Loucy (cell line): ENCODE measurements at regions not wholly inside any gene's neighbourhood (a gene's known extent, or its start where the extent isn't known, plus 50 kb on each side); places are given as distances from the start of the nearest gene placed in this dataset.

Experiments
- H2AFZ ChIP-seq: fragments of 200-600 bp; sonication (generic); 2 replicates; pipeline ENCODE4 v1.6.0; 2016; ENCODE audit warnings: antibody characterized with exemption, mild to moderate bottlenecking, low read length, moderate library complexity
- H3F3A ChIP-seq: fragments of 200-600 bp; 2 replicates; pipeline ENCODE4 v1.6.0; 2016; ENCODE audit warnings: antibody characterized with exemption, low read depth, mild to moderate bottlenecking
- H3K27me3 ChIP-seq: fragments of 200-600 bp; sonication (generic); 2 replicates; pipeline ENCODE4 v1.6.1; 2014; ENCODE audit warnings: low read length, mild to moderate bottlenecking; ENCODE audit not compliant: insufficient read depth, poor library complexity, severe bottlenecking
- H3K36me3 ChIP-seq: fragments of 200-600 bp; sonication (generic); 2 replicates; pipeline ENCODE4 v1.6.1; 2016; ENCODE audit warnings: low read length; ENCODE audit not compliant: insufficient read depth
- H3K4me1 ChIP-seq: fragments of 200-600 bp; sonication (generic); 2 replicates; pipeline ENCODE4 v1.5.1; 2014; ENCODE audit warnings: low read length, mild to moderate bottlenecking; ENCODE audit not compliant: insufficient read depth, poor library complexity, severe bottlenecking
- H3K4me2 ChIP-seq: fragments of 200-600 bp; sonication (generic); 2 replicates; pipeline ENCODE4 v1.6.0; 2014; ENCODE audit warnings: antibody characterized with exemption, low read length, low read depth, mild to moderate bottlenecking; ENCODE audit not compliant: poor library complexity, severe bottlenecking
- H3K4me3 ChIP-seq: fragments of 200-600 bp; sonication (generic); 2 replicates; pipeline ENCODE4 v1.5.1; 2014; ENCODE audit warnings: low read length, mild to moderate bottlenecking, mixed read lengths; ENCODE audit not compliant: poor library complexity, severe bottlenecking
- H3K79me2 ChIP-seq: fragments of 200-600 bp; sonication (generic); 2 replicates; pipeline ENCODE4 v1.6.1; 2014; ENCODE audit warnings: low read length; ENCODE audit not compliant: insufficient read depth
- H3K9ac ChIP-seq: fragments of 200-600 bp; sonication (generic); 2 replicates; pipeline ENCODE4 v1.6.0; 2014; ENCODE audit warnings: mild to moderate bottlenecking, low read depth, low read length, moderate library complexity; ENCODE audit not compliant: poor library complexity, severe bottlenecking
- H3K9me2 ChIP-seq: fragments of 200-600 bp; sonication (generic); replicated peaks from 2 replicates; pipeline ENCODE4 v1.6.1; 2016; ENCODE audit warnings: low read depth, low read length, mixed read lengths
- H3K9me3 ChIP-seq: fragments of 200-600 bp; sonication (generic); 2 replicates; pipeline ENCODE4 v1.6.1; 2014; ENCODE audit warnings: mild to moderate bottlenecking, antibody characterized with exemption, low read length, low read depth; ENCODE audit not compliant: insufficient read depth
- H4K20me1 ChIP-seq: fragments of 200-600 bp; sonication (generic); 2 replicates; pipeline ENCODE4 v1.6.0; 2014; ENCODE audit warnings: antibody characterized with exemption, low read length, mild to moderate bottlenecking; ENCODE audit not compliant: insufficient read depth, poor library complexity, severe bottlenecking
- CTCF ChIP-seq: fragments of 200-600 bp; sonication (generic); conservative IDR thresholded peaks from 2 replicates; pipeline ENCODE4 v1.5.1; 2014; ENCODE audit warnings: mild to moderate bottlenecking, antibody characterized with exemption, low read length
- EZH2phosphoT487 ChIP-seq: fragments of 200-600 bp; IDR thresholded peaks from 2 replicates; pipeline ENCODE4 v1.6.1; 2018; ENCODE audit warnings: antibody characterized with exemption, mild to moderate bottlenecking, moderate library complexity, borderline replicate concordance

DNA sequence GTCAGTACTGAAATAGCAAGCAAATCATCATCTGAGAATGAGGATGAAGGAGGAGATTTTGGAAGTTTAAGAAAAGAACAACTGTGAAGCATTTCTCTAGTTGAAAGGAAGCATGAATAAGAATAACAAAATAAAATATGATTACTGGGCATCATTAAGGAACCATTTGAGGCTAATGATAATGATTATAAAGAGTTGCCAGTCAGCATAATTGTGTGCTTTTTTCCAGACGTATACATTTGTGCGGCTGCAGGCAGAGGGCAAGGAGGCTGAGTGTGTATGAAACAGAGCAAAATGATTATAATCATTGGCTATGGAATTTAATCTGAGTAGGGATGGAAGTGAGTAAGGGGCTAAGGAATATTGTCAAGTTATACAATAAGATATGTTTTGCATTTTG is 218.7 kb upstream of the FUT9 start:
- H3K79me2 ChIP-seq: no peaks in the 10 kb centered on the region
- no peak overlapping the region for H3K9ac ChIP-seq
- no peaks in the 10 kb centered on the region for H3K4me1 ChIP-seq
- no peaks in the 10 kb centered on the region for H3K36me3 ChIP-seq
- no peaks in the 10 kb centered on the region for H3K9me3 ChIP-seq
- H3K4me3 ChIP-seq: no peak overlapping the region
- H3F3A ChIP-seq: no peaks in the 10 kb centered on the region
- no peak overlapping the region for H2AFZ ChIP-seq
- H3K4me2 ChIP-seq: no peak overlapping the region
- H4K20me1 ChIP-seq: no peaks in the 10 kb centered on the region
- H3K27me3 ChIP-seq: no peaks in the 10 kb centered on the region
- H3K9me2 ChIP-seq: no peaks in the 10 kb centered on the region
- TF ChIP-seq EZH2phosphoT487 (no peak), CTCF (no peak)

DNA sequence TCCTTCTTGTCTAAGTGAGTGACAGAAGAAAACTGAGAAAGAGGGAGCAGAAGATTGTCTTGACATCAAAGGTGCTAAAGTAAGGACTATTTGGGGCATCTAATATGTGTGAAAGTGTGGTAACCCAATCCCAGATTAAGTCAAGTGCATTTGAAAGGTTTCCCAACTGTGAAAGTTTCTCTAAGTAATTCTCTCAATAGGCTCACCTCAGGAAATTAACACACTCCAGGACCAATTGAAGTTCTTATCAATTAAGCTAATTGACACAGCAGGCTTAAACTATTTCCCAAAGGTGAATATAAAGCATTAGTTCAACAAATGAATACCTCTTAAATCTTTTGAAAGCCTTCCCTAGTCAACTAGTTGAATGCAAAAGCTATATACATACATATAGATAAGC is 212.8 kb upstream of the FUT9 start:
- H3K4me1 ChIP-seq: no peaks in the 10 kb centered on the region

GRCh38 chr6:95803889-95804288 is 211.9 kb upstream of the FUT9 start:
- Histone ChIP-seq H3K9me2 (no peaks in the 10 kb centered on the region), H3K4me1 (no peaks in the 10 kb centered on the region), H3K36me3 (no peaks in the 10 kb centered on the region), H3K79me2 (no peaks in the 10 kb centered on the region), H3K4me2 (no peak overlapping the region), H2AFZ (no peak overlapping the region), H3K27me3 (no peaks in the 10 kb centered on the region), H3F3A (no peaks in the 10 kb centered on the region), H3K4me3 (no peak overlapping the region), H3K9ac (no peak overlapping the region), H4K20me1 (no peaks in the 10 kb centered on the region), H3K9me3 (no peaks in the 10 kb centered on the region)
- TF ChIP-seq CTCF: no peak
- TF ChIP-seq EZH2phosphoT487: no peak

More for the DNA sequence above, 212.8 kb upstream of the FUT9 start:
- Histone ChIP-seq H3K36me3 (no peaks in the 10 kb centered on the region), H3K9ac (no peak overlapping the region), H3K9me2 (no peaks in the 10 kb centered on the region), H3K79me2 (no peaks in the 10 kb centered on the region), H3K4me2 (no peak overlapping the region), H4K20me1 (no peaks in the 10 kb centered on the region), H2AFZ (no peak overlapping the region), H3K4me3 (no peak overlapping the region), H3K27me3 (no peaks in the 10 kb centered on the region), H3F3A (no peaks in the 10 kb centered on the region), H3K9me3 (no peaks in the 10 kb centered on the region)
- TF ChIP-seq EZH2phosphoT487 (no peak), CTCF (no peak)
